ENCODE measurements at regions not wholly inside any gene's neighbourhood (a gene's known extent, or its start where the extent isn't known, plus 50 kb on each side); places are given as distances from the start of the nearest gene placed in this dataset.

- TF ChIP-seq EZH2phosphoT487 (IDR thresholded peaks at IDR 0.05; ENCODE audit: insufficient read depth, low read depth): no peak
- no peak for TF ChIP-seq EZH2 (IDR thresholded peaks at IDR 0.05; ENCODE audit: insufficient read depth, poor library complexity, severe bottlenecking)
Observed at GRCh38 chr5:114010362-114010761, 351.5 kb upstream of the KCNN2 start.
